Adrenal gland (tissue), 5 donors: ENCODE measurements at regions not wholly inside any gene's neighbourhood (a gene's known extent, or its start where the extent isn't known, plus 50 kb on each side); places are given as distances from the start of the nearest gene placed in this dataset.

Source experiments
- POLR2A ChIP-seq, 2 donors: fragments of 450-650 bp; IDR thresholded peaks; one replicate each; pipeline ENCODE4 v1.6.1; 2017; ENCODE audit warnings: antibody characterized with exemption in 2 of 2, mild to moderate bottlenecking in 2 of 2, moderate library complexity in 1 of 2
- TF ChIP-seq, protein P1 (sequence below), 6 experiments: fragments of 450-650 bp in 4 of 6; fragments of 200-600 bp in 2 of 6; sonication (generic) in 1 of 6; IDR thresholded peaks; 1 replicate in 5 of 6; 2 replicates in 1 of 6; pipeline versions ENCODE4 v1.5.1 to v1.8.0; 2016 to 2021; ENCODE audit warnings: antibody characterized with exemption in 6 of 6, mild to moderate bottlenecking in 2 of 6, moderate library complexity in 1 of 6
- donor health status: DM: no; HTN: no; CAD: no.

- TF ChIP-seq POLR2A (IDR thresholded peaks at IDR 0.05) = no peak
- TF ChIP-seq, protein P1, sequence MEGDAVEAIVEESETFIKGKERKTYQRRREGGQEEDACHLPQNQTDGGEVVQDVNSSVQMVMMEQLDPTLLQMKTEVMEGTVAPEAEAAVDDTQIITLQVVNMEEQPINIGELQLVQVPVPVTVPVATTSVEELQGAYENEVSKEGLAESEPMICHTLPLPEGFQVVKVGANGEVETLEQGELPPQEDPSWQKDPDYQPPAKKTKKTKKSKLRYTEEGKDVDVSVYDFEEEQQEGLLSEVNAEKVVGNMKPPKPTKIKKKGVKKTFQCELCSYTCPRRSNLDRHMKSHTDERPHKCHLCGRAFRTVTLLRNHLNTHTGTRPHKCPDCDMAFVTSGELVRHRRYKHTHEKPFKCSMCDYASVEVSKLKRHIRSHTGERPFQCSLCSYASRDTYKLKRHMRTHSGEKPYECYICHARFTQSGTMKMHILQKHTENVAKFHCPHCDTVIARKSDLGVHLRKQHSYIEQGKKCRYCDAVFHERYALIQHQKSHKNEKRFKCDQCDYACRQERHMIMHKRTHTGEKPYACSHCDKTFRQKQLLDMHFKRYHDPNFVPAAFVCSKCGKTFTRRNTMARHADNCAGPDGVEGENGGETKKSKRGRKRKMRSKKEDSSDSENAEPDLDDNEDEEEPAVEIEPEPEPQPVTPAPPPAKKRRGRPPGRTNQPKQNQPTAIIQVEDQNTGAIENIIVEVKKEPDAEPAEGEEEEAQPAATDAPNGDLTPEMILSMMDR (IDR thresholded peaks at IDR 0.05) = no peak
Observed at GRCh38 chr14:71198687-71199086, 291.4 kb downstream of the PCNX1 start.
